K562 (cell line): ENCODE measurements at regions not wholly inside any gene's neighbourhood (a gene's known extent, or its start where the extent isn't known, plus 50 kb on each side); places are given as distances from the start of the nearest gene placed in this dataset.

Experiments used
- ATAC-seq: fragments of 200-7000 bp; cut with Tn5 transposase; 3 replicates; pipeline ENCODE4 v1.9.1; 2020; ENCODE audit warnings: moderate library complexity
- BruUV-seq: library from RNA; stranded (reverse); fragments of 400-500 nt; replicated peaks from 2 replicates; lab custom pipeline; 2021; lab: Mats Ljungman, UMichigan
- CTCF ChIA-PET: fragments of 300-600 bp; formaldehyde crosslinking; extraction: SDS; loops from one replicate; lab custom pipeline; 2021; ENCODE audit warnings: low intra/inter-chr PET ratio; lab: Yijun Ruan, JAX
- POLR2A ChIA-PET: fragments of 300-600, 350-650 bp; sonication (Branson Sonifier 250); formaldehyde crosslinking; extraction: SDS; loops from one replicate; lab custom pipeline; 2021; ENCODE audit warnings: antibody characterized with exemption, inconsistent platforms; lab: Yijun Ruan, JAX
- DNase-seq, 4 experiments: peaks; one replicate each; pipeline versions ENCODE4 v3.0.0 to v3.0.0-alpha.2; 2011 to 2018; ENCODE audit warnings: low spot score in 3 of 4, mixed read lengths in 3 of 4; ENCODE audit errors: extremely low read depth in 1 of 4
- FAIRE-seq: peaks from 2 replicates; lab custom pipeline; 2011; peaks lifted over from hg19 to GRCh38; lab: Jason Lieb, UNC
- H2AFZ ChIP-seq: 2 replicates; pipeline ENCODE4 v1.6.0; 2011; ENCODE audit warnings: low read depth, low read length, control low read depth, inconsistent platforms
- H3K27ac ChIP-seq: fragments of 200-600 bp; 3 replicates; pipeline ENCODE4 v1.8.0; 2011; ENCODE audit warnings: low read depth, mild to moderate bottlenecking, control low read depth, inconsistent platforms, low read length, moderate library complexity, mixed read lengths; ENCODE audit errors: extremely low read depth
- H3K27me3 ChIP-seq, 2 experiments: fragments of 300-600 bp in 1 of 2; 2 replicates in 1 of 2; 3 replicates in 1 of 2; pipeline versions ENCODE4 v1.6.0 to v1.8.0; 2011; ENCODE audit warnings: inconsistent platforms in 2 of 2, low read length in 2 of 2, mild to moderate bottlenecking in 1 of 2, mixed read lengths in 1 of 2, moderate library complexity in 1 of 2; ENCODE audit not compliant: control insufficient read depth in 2 of 2, insufficient read depth in 2 of 2
- H3K36me3 ChIP-seq: fragments of 300-600 bp; 3 replicates; pipeline ENCODE4 v1.8.0; 2011; ENCODE audit warnings: mild to moderate bottlenecking, low read length, inconsistent platforms; ENCODE audit not compliant: control insufficient read depth, insufficient read depth
- H3K4me1 ChIP-seq, 2 experiments: fragments of 200-600 bp in 1 of 2; replicated peaks in 1 of 2; 2 replicates in 1 of 2; 3 replicates in 1 of 2; pipeline versions ENCODE4 v1.5.1 to v1.8.0; 2011; ENCODE audit warnings: inconsistent platforms in 2 of 2, low read length in 2 of 2, mild to moderate bottlenecking in 1 of 2, mixed read lengths in 1 of 2, moderate library complexity in 1 of 2; ENCODE audit not compliant: control insufficient read depth in 2 of 2, insufficient read depth in 2 of 2
- H3K4me2 ChIP-seq: 2 replicates; pipeline ENCODE4 v1.6.1; 2011; ENCODE audit warnings: low read length, control low read depth, inconsistent platforms, mixed read lengths; ENCODE audit not compliant: insufficient read depth
- H3K4me3 ChIP-seq: fragments of 200-600 bp; sonication (generic), shearing (Covaris generic); 2 replicates; pipeline ENCODE4 v1.5.1; 2016; ENCODE audit warnings: control low read depth, inconsistent platforms
- H3K79me2 ChIP-seq: fragments of 200-600 bp; 3 replicates; pipeline ENCODE4 v1.8.0; 2011; ENCODE audit warnings: low read length, inconsistent platforms; ENCODE audit not compliant: control insufficient read depth, insufficient read depth
- H3K9ac ChIP-seq, 2 experiments: 2 replicates each; pipeline versions ENCODE4 v1.6.0 to v1.6.1; 2011; ENCODE audit warnings: low read depth in 2 of 2, low read length in 2 of 2, control low read depth in 1 of 2, inconsistent platforms in 1 of 2, mild to moderate bottlenecking in 1 of 2, mixed read lengths in 1 of 2; ENCODE audit not compliant: insufficient read depth in 1 of 2
- H3K9me1 ChIP-seq: one replicate; pipeline ENCODE4 v1.6.0; 2011; ENCODE audit warnings: inconsistent platforms, mild to moderate bottlenecking, low read length, moderate library complexity; ENCODE audit not compliant: control insufficient read depth, insufficient read depth
- H3K9me3 ChIP-seq: replicated peaks from 2 replicates; pipeline ENCODE4 v1.5.1; 2011; ENCODE audit warnings: low read depth, low read length, inconsistent platforms; ENCODE audit not compliant: control insufficient read depth, insufficient read depth
- H4K20me1 ChIP-seq: replicated peaks from 2 replicates; pipeline ENCODE4 v1.6.1; 2011; ENCODE audit warnings: low read length, inconsistent platforms, mixed read lengths; ENCODE audit not compliant: control insufficient read depth, insufficient read depth
- ATF1 ChIP-seq, 2 experiments: fragments of 450-650 bp in 1 of 2; IDR thresholded peaks; 2 replicates each; pipeline ENCODE4 v1.6.1; 2016; ENCODE audit warnings: missing compliant biosample characterization in 1 of 2, missing genetic modification characterization in 1 of 2
- ATF7 ChIP-seq: fragments of 450-650 bp; IDR thresholded peaks from 2 replicates; pipeline ENCODE4 v1.7.1; 2014; ENCODE audit warnings: mild to moderate bottlenecking, moderate library complexity
- GTF2A2 ChIP-seq: IDR thresholded peaks from 2 replicates; pipeline ENCODE4 v1.6.1; 2016; ENCODE audit warnings: mild to moderate bottlenecking, missing genetic modification characterization, missing compliant biosample characterization
- HDAC6 ChIP-seq: IDR thresholded peaks from 2 replicates; pipeline ENCODE4 v1.6.1; 2012; ENCODE audit warnings: low read depth, mild to moderate bottlenecking, control low read depth, inconsistent platforms, low read length, moderate library complexity
- MYNN ChIP-seq, 2 experiments: sonication (generic); formaldehyde crosslinking in 1 of 2; IDR thresholded peaks; 2 replicates each; pipeline versions ENCODE4 v1.5.0 to v1.6.1; 2016 to 2020; ENCODE audit warnings: antibody characterized with exemption in 1 of 2, missing genetic modification reagents in 1 of 2
- RBBP5 ChIP-seq: fragments of 200-600 bp; sonication (generic); IDR thresholded peaks from 2 replicates; pipeline ENCODE4 v1.6.1; 2012; ENCODE audit warnings: borderline replicate concordance, mild to moderate bottlenecking, low read length, control low read depth, inconsistent platforms; ENCODE audit not compliant: insufficient read depth, poor library complexity, severe bottlenecking
- SP1 ChIP-seq: sonication (generic); formaldehyde crosslinking; IDR thresholded peaks from 2 replicates; pipeline ENCODE4 v1.8.1; 2022; ENCODE audit warnings: mild to moderate bottlenecking, missing genetic modification reagents
- ZFP30 ChIP-seq: fragments of 250-450 bp; sonication (Bioruptor Pico); IDR thresholded peaks from 2 replicates; pipeline ENCODE4 v1.8.0; 2022; ENCODE audit warnings: moderate library complexity, mild to moderate bottlenecking, inconsistent platforms, borderline replicate concordance
- ZNF175 ChIP-seq: fragments of 200-800 bp; sonication (Bioruptor generic); IDR thresholded peaks from 2 replicates; pipeline ENCODE4 v1.6.1; 2016; ENCODE audit warnings: low read depth, mild to moderate bottlenecking, missing genetic modification characterization, missing compliant biosample characterization
- WGBS: fragments of 100-300 bp; shearing (Covaris generic); methylation state at CpG from one replicate; pipeline ENCODE4 v1.1.6; 2016; ENCODE audit warnings: low coverage, mixed read lengths; ENCODE audit not compliant: insufficient coverage; ENCODE audit errors: missing lambda C conversion rate; 5-methylcytosine and 5-hydroxymethylcytosine counted together
- in situ Hi-C: fragments of 300-500 bp; cut with MboI; formaldehyde crosslinking; loops from 4 replicates; pipeline ENCODE4 v1.15.0; 2018; ENCODE audit warnings: inconsistent platforms, mixed read lengths
- intact Hi-C: fragments of 100-400 bp; cut with micrococcal nuclease; formaldehyde crosslinking; loops from 2 replicates; pipeline ENCODE4 v1.14.2; 2022
- TF ChIP-seq, protein P1 (sequence below): fragments of 250-450 bp; sonication (Bioruptor Pico); IDR thresholded peaks from 2 replicates; pipeline ENCODE4 v1.9.0; 2021; ENCODE audit warnings: mild to moderate bottlenecking

DNA sequence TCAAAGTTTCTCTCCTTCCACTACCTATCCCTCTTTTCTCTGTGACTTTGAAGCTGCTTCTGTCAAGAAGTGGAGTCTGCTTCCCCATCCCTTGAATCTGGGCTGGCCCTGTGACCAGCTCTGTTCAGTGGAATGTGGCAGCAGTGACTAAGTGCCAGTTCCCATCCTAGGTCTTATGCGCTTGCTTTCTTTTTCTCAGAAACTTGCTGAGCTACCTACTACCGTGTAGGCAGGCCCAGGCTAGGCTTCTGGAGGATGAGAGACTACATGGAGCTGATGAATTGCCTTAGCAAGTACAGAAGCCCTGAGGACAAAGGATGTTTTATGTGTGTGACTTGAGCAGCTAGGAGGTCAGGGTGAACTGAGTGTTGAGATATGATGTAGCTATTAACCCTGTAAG, 123.2 kb downstream of the PDCD6IP start:
- no peak overlapping the region for H3K4me3 ChIP-seq
- TF ChIP-seq RBBP5: no peak
- no peak for TF ChIP-seq HDAC6
- TF ChIP-seq ATF7: no peak
- no peak for TF ChIP-seq ZNF175 (CRISPR knock-in tag)
- TF ChIP-seq, protein P1, sequence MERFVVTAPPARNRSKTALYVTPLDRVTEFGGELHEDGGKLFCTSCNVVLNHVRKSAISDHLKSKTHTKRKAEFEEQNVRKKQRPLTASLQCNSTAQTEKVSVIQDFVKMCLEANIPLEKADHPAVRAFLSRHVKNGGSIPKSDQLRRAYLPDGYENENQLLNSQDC (CRISPR knock-in tag): no peak
- no peak for TF ChIP-seq MYNN (IDR thresholded peaks at IDR 0.05)
- TF ChIP-seq MYNN (CRISPR knock-in tag; IDR thresholded peaks at IDR 0.05): no peak
- no peak for TF ChIP-seq ATF1 (CRISPR knock-in tag; IDR thresholded peaks at IDR 0.05)
- TF ChIP-seq ATF1 (tag; IDR thresholded peaks at IDR 0.05): no peak
- no peak for TF ChIP-seq GTF2A2
- no peak for TF ChIP-seq SP1
- TF ChIP-seq ZFP30: no peak
- TF ChIP-seq, all 486 proteins: peak for 0
- no peak for ATAC-seq
- Histone ChIP-seq H3K27me3 (no peaks in the 10 kb centered on the region), H3K9me1 (no peaks in the 10 kb centered on the region), H3K9me3 (no peaks in the 10 kb centered on the region), H2AFZ (peak overlapping the region; percentile 44), H3K9ac (no peak overlapping the region), H3K79me2 (no peaks in the 10 kb centered on the region), H3K4me1 (peaks cover 0 to 3% of the 10 kb centered on the region in 2 experiments; a peak in 3 of 5 replicates), H3K36me3 (no peaks in the 10 kb centered on the region), H3K4me2 (no peak overlapping the region), H4K20me1 (no peaks in the 10 kb centered on the region), H3K27ac (no peak overlapping the region)
- ChIA-PET CTCF (no interaction called here), POLR2A (interaction anchor here (0.7 to 1.7 kb wide), 3 partner anchors 10 to 20 kb away, joined by 3 to 13 read pairs (median 6); no protein-coding TSS in a partner anchor)
- in situ Hi-C loops (no loop called here), intact Hi-C loops (no loop called here)
- no peak for FAIRE-seq
- no peak for DNase-seq
- BruUV-seq: no TSS peak
- WGBS: 46% methylated on average over 2 of the region's 2 CpGs
